ENCODE measurements at regions not wholly inside any gene's neighbourhood (a gene's known extent, or its start where the extent isn't known, plus 50 kb on each side); places are given as distances from the start of the nearest gene placed in this dataset.

GRCh38 chr14:46057799-46058198 lies 593.8 kb downstream of the RPL10L start:
- Histone ChIP-seq H3K4me2 (ENCODE audit: low read length) (no peak overlapping the region), H3K9me2 (ENCODE audit: insufficient read depth) (no peaks in the 10 kb centered on the region), H2AFZ (ENCODE audit: low read depth, low read length, poor library complexity, severe bottlenecking) (no peak overlapping the region), H3K9me3 (ENCODE audit: control insufficient read depth in 1 of 2, insufficient read depth in 1 of 2, low read depth in 1 of 2, low read length in 2 of 2) (no peaks in the 10 kb centered on the region), H3K27ac (ENCODE audit: low read depth, low read length) (no peak overlapping the region), H3K9ac (ENCODE audit: low read length) (no peak overlapping the region), H4K20me1 (ENCODE audit: insufficient read depth) (no peaks in the 10 kb centered on the region), H3K79me2 (ENCODE audit: insufficient read depth, low read length) (no peaks in the 10 kb centered on the region), H3K27me3 (ENCODE audit: insufficient read depth, low read length) (no peaks in the 10 kb centered on the region), H3K36me3 (ENCODE audit: control insufficient read depth in 1 of 2, insufficient read depth in 2 of 2, low read length in 2 of 2) (no peaks in the 10 kb centered on the region), H3K4me1 (ENCODE audit: control insufficient read depth in 1 of 2, insufficient read depth in 2 of 2, low read length in 2 of 2) (peaks cover 0 to 6% of the 10 kb centered on the region in 2 experiments; a peak in 2 of 4 replicates), H3K4me3 (replicated peaks in 1 of 2; ENCODE audit: low read depth in 1 of 2, low read length in 2 of 2) (no peak overlapping the region)
- BruUV-seq (replicated peaks) = no TSS peak
- intact Hi-C loops (cut with micrococcal nuclease) = no loop called here
- TF ChIP-seq, protein P1, sequence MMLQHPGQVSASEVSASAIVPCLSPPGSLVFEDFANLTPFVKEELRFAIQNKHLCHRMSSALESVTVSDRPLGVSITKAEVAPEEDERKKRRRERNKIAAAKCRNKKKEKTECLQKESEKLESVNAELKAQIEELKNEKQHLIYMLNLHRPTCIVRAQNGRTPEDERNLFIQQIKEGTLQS (IDR thresholded peaks at IDR 0.05) = no peak
- TF ChIP-seq CEBPB (IDR thresholded peaks at IDR 0.05; ENCODE audit: low read depth) = no peak
- no peak for TF ChIP-seq SRF (IDR thresholded peaks at IDR 0.05; ENCODE audit: low read depth)
- no peak for TF ChIP-seq ZFX (IDR thresholded peaks at IDR 0.05)
- TF ChIP-seq, protein P2, sequence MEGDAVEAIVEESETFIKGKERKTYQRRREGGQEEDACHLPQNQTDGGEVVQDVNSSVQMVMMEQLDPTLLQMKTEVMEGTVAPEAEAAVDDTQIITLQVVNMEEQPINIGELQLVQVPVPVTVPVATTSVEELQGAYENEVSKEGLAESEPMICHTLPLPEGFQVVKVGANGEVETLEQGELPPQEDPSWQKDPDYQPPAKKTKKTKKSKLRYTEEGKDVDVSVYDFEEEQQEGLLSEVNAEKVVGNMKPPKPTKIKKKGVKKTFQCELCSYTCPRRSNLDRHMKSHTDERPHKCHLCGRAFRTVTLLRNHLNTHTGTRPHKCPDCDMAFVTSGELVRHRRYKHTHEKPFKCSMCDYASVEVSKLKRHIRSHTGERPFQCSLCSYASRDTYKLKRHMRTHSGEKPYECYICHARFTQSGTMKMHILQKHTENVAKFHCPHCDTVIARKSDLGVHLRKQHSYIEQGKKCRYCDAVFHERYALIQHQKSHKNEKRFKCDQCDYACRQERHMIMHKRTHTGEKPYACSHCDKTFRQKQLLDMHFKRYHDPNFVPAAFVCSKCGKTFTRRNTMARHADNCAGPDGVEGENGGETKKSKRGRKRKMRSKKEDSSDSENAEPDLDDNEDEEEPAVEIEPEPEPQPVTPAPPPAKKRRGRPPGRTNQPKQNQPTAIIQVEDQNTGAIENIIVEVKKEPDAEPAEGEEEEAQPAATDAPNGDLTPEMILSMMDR (IDR thresholded peaks at IDR 0.05 in 2 of 3, conservative IDR thresholded peaks at IDR 0.05 in 1 of 3; ENCODE audit: borderline replicate concordance in 1 of 3, insufficient read depth in 1 of 3, low read depth in 2 of 3, low read length in 2 of 3) = no peak
- TF ChIP-seq TCF7L2 (IDR thresholded peaks at IDR 0.05; ENCODE audit: borderline replicate concordance, extremely low read depth, insufficient read depth, insufficient read length) = no peak
- no peak for TF ChIP-seq SIN3A (IDR thresholded peaks at IDR 0.05; ENCODE audit: low read depth)
- no peak for TF ChIP-seq JUND (IDR thresholded peaks at IDR 0.05)
- no peak for TF ChIP-seq POLR2A (IDR thresholded peaks at IDR 0.05; ENCODE audit: borderline replicate concordance, extremely low read depth, insufficient read depth, insufficient read length)
- no peak for TF ChIP-seq CBX3 (IDR thresholded peaks at IDR 0.05; ENCODE audit: low read depth)
- no peak for TF ChIP-seq ZBTB33 (IDR thresholded peaks at IDR 0.05; ENCODE audit: extremely low read depth, insufficient replicate concordance, low read length)
- no peak for TF ChIP-seq POLR2AphosphoS5 (IDR thresholded peaks at IDR 0.05; ENCODE audit: low read depth, low read length)
- TF ChIP-seq RAD21 (IDR thresholded peaks at IDR 0.05; ENCODE audit: low read depth) = no peak
- TF ChIP-seq, protein P3, sequence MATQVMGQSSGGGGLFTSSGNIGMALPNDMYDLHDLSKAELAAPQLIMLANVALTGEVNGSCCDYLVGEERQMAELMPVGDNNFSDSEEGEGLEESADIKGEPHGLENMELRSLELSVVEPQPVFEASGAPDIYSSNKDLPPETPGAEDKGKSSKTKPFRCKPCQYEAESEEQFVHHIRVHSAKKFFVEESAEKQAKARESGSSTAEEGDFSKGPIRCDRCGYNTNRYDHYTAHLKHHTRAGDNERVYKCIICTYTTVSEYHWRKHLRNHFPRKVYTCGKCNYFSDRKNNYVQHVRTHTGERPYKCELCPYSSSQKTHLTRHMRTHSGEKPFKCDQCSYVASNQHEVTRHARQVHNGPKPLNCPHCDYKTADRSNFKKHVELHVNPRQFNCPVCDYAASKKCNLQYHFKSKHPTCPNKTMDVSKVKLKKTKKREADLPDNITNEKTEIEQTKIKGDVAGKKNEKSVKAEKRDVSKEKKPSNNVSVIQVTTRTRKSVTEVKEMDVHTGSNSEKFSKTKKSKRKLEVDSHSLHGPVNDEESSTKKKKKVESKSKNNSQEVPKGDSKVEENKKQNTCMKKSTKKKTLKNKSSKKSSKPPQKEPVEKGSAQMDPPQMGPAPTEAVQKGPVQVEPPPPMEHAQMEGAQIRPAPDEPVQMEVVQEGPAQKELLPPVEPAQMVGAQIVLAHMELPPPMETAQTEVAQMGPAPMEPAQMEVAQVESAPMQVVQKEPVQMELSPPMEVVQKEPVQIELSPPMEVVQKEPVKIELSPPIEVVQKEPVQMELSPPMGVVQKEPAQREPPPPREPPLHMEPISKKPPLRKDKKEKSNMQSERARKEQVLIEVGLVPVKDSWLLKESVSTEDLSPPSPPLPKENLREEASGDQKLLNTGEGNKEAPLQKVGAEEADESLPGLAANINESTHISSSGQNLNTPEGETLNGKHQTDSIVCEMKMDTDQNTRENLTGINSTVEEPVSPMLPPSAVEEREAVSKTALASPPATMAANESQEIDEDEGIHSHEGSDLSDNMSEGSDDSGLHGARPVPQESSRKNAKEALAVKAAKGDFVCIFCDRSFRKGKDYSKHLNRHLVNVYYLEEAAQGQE (IDR thresholded peaks at IDR 0.05; ENCODE audit: low read depth) = no peak
- no peak for TF ChIP-seq ELF1 (IDR thresholded peaks at IDR 0.05; ENCODE audit: borderline replicate concordance, low read depth)
- no peak for TF ChIP-seq ZNF274 (IDR thresholded peaks at IDR 0.05; ENCODE audit: low read depth, low read length)
- TF ChIP-seq YY1 (IDR thresholded peaks at IDR 0.05; ENCODE audit: extremely low read depth, insufficient replicate concordance, low read depth, low read length) = no peak
- TF ChIP-seq EZH2 (IDR thresholded peaks at IDR 0.05) = no peak
- POLR2A ChIA-PET = no interaction called here
- CTCF ChIA-PET = no interaction called here
- RAD21 ChIA-PET (ENCODE audit: low non-redundant PET in 1 of 2, low total read pairs in 2 of 2, uncharacterized antibody in 2 of 2, unreplicated experiment in 2 of 2) = no interaction called here
- no peak for DNase-seq (ENCODE audit: low read depth, low spot score)
- no peak for ATAC-seq
